Nucleus accumbens (tissue), 56 donors: ENCODE measurements at regions not wholly inside any gene's neighbourhood (a gene's known extent, or its start where the extent isn't known, plus 50 kb on each side); places are given as distances from the start of the nearest gene placed in this dataset.
"Not testable (repeated sequence)": the region's sequence is repeated elsewhere in the genome, so short reads cannot be mapped to it uniquely, and the experiment has no call there.

ENCODE experiments used
- DNase-seq, 56 donors: peaks; one replicate each; lab custom pipeline; 2025; lab: John Stamatoyannopoulos, UW

DNA sequence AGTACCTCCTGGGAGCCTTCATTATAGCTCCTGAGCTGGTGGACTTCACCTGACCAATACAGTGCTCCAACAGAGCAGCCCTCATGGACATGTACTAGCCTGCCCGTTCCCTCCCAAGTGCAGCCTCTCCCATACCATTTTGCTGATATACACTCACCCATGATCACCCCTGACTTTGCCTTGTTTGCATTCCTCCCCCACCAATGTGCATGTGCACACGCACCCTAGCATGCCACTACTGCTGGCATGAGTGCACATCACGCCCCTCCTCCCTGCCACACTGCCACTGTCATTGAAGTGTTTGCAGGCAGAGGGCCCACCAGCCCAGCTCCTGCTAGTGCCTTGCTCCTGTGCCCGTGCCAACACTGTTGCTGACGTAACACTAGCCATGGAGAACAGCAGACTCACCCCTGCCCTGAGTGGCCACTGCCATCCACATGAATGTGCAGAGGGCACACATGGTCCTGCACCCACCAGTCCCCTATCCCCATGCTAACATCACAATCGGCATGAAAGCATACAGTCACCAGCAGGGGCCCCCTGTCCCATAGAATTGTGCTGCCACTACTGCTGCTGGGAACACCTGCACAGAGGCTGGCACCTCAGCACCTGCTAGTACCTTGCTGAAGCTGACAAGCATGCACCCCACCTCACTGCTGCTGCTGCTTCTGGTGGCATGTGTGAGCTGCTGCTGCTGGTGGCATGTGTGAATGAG is 110.3 kb downstream of the SINHCAF start:
- DNase-seq = peak in 1 of 56 donors; percentile 9

DNA sequence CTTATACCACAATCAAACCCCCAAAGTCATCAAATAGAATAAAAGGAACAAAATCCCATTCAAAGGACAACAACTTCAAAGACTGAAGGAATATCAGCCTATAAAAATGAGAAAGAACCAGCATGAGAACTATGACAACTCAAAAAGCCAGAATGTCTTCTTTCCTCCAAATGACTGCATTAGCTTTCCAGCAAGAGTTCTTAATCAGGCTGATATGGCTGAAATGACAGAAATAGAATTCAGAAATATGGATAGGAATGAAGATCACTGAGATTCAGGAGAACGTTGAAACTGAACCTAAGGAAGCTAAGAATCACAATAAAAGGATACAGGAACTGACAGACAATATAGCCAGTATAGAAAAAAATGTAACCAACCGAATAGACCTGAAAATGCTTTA is 109.5 kb downstream of the SINHCAF start:
- DNase-seq = no peak

DNA sequence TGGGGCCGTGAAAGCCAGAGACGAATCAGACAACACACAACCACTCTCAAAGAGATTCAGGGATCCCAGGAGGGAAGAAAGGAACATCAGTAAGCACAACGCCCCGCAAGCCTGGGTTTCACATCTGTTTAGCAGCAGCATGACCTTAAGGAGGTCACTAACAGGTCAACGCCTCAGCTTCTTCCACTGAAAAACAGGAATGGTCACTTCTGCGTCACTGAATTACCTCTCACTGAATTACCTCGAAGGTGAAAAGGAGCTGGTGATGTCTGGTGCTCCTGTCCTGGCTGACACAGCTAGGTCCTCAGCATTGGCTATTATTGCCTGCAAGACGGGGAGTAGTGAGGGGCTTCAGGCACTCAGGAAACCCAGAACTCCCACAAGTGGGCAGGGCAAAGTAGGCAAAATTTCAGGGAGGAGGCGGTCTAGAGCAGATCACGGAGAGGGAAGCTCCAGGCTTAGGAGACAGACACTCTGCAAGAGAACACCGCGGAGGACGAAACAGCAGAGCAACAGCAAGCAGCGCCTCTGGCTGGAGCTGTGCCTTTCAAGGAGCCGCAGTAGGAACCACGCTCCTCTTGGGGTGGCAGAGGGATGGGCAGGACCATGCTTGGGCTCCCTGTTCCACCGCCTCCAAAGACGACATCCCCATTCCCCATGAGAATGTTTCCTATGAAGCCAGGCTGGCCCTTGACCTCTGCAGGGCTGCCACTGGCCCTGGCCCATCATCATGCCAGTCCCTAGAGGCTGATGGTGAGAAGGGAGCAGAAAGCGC is 108.4 kb downstream of the SINHCAF start:
- no peak for DNase-seq

DNA sequence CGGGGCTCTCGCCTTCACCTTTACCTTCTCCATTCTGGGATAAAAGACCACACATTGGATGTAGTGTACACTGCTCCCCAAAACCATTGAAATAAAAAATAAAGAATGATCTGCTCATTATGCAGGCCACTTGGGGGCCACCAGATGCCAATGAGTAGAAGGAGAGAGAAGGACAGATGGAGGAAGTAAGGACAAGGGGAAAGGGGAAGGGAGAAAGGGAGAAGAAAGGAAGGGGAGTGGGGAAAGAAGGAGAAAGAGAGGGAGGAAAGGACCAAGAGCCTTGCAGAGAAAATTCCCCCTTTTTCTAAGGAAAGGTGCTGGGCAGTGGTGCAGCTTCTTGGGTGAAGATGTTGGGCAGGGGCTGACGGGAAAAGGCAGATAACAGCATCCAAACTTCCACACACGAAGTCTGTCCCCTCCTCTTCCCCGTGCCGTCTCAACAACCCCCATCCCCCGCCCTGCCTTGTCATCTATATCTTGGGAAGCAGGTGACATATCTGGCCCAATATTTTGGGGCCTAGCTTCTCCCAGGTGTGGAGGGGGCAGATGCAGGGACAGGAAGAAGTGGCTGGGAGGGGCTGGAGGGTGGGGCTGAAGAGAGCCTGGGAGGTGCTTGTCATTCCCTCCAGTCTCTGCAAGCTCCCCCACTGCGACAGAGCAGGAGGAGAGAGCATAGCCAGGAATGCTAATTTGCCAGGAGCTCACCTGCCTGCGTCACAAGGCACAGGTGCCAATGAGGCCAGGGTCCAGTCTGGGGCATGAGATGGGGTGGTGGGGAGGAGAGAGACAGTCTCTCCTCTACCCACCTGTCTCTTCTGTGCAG is 107.5 kb downstream of the SINHCAF start:
- no peak for DNase-seq

DNA sequence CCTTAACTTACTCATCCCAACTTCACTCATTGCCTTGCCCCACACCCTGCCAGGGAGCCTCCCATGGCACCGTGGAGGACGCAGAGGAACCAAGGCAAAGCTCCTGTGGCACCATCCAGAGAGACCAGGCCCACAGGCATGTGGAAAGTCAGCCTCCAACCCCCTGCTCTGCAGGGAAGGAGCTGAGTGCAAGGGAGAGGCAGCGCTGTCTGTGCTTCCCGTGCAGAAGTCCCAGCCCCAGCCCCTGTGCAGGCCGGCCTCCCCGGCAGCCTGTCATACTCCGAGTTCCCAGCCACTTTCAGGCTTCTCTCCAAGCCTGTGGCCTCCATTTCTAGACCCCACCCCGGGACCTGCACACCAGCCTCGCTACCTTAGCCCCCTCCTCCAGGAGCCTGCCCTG is 106.4 kb downstream of the SINHCAF start:
- no peak for DNase-seq

DNA sequence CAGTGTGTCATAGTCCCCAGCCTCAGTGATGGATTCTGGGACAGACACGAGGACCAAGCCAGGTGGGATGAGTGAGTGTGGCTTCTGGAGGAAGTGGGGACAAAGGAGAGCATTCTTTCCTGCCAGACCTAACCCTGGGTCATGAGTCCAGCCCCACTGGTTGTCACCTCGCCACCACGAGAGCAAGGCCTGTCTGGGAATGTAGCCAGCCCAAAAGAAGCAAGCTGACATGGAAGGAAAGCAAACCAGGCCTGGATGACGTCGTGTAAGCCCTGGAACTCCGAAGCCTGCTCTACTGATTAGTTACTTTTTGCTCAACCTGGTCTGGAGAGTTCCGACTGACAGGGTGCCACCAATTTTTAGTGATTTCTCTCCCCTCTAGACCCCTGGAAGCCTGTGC is 105.9 kb downstream of the SINHCAF start:
- DNase-seq = no peak

DNA sequence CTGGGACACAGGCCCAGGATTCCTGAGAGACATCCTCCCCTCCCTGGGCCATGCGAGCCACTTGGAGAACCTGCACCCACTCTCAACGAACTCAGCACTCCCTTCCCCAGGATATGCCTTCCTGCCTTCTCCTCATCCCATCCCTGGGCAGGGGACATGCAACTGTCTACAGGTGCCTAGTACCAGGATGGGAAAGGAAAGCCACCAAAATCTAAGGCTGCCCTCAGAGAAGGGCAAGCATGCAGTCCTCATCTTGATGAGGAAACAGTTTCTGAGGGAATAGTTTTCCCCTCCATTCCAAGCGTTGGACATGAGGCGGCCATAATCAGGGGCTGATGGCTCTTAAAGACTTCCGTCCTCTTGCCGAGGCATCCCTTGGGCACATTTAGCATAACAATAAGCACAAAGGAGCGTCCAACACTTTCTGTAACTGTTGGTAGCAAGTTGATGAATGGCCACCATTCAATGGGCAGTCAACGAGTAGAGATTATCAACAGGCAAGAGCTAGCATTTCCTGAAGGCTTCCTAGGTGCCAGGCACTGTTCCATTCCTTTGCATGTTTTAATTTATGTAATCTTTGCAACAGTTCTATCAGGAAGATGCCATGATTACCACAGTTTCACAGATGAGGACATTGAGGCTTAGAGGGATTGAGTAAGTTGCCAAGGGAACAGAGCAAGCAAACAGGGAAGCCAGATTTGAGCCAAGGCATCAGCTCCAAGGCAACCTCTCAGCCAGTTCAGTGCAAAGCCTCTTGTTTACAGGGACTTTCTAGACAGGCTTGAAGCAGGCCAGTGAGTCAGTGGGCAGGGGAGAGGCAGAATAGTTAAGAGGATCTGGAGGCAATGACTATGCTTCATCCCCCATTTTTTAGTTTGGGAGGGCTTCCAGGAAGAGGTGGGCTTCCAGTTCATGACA is 105.1 kb downstream of the SINHCAF start:
- DNase-seq = peak in 8 of 56 donors; percentile 19 to 52 (median 23)

DNA sequence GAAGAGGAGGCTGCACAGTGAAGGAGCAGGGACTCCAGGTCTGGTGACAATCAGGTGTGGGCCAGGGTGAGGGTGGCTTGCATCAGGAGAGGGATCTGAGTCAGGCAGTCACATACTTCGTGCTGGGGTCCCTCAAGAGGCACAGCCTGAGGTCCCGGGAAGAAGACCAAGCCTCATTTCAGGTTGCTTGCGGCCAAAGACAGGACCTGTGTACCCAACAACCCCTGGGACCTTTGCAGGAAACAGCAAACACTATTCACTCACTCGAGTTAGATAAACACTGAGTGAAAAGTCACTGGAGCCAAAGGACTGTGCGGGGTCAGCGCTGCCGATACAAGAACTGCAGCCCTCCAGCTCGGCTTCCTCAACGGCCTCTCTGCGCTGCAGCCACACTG is 104.4 kb downstream of the SINHCAF start:
- DNase-seq = no peak

DNA sequence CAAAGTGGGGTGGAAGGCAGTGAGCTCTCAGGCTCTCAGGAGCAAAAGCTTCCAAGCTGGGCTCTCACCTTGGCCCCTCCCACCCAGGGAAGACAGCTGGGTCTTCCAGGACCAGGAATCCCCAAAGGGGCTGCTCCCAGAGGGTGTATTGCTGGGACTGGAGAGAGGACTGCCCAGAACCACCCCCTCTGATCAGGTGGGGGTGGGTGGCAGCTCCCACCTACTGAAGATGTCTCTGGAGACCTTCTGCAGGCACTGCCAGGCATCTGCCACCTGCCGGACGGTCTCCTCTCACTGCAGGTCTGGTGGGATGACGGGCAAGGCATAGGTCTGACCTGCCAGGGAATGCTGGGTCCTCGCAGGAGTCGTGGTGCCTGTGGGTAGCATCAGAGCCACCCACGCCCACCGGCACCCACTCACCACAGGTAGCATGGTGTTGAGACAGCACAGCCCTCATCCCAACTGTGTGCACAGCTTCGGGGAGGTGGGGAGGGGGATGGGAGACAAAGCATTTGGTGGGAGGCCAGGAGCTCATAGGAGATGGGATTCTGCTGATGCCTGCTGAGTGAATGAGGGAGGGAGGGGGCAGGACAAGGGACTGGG is 103.2 kb downstream of the SINHCAF start:
- no peak for DNase-seq

DNA sequence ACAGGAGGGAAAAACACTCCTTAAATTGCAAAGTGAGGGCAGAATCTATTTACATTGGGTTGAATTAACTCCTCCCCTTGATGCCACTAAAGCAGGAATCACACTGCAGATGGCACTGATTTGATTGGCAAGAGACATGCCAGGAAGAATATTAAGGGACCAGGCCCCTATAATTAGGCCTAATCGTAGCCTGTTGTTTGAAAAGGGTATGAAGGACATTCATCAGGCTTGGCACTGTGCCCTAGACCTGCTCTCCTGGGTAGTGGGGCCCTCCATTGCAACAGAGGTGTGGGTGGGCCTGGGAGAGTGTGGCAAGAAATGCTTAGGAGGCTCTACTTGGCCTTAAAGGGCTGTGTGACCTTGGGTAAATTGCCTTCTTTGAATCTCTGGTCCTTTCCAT is 102.3 kb downstream of the SINHCAF start:
- not testable (repeated sequence) for DNase-seq

DNA sequence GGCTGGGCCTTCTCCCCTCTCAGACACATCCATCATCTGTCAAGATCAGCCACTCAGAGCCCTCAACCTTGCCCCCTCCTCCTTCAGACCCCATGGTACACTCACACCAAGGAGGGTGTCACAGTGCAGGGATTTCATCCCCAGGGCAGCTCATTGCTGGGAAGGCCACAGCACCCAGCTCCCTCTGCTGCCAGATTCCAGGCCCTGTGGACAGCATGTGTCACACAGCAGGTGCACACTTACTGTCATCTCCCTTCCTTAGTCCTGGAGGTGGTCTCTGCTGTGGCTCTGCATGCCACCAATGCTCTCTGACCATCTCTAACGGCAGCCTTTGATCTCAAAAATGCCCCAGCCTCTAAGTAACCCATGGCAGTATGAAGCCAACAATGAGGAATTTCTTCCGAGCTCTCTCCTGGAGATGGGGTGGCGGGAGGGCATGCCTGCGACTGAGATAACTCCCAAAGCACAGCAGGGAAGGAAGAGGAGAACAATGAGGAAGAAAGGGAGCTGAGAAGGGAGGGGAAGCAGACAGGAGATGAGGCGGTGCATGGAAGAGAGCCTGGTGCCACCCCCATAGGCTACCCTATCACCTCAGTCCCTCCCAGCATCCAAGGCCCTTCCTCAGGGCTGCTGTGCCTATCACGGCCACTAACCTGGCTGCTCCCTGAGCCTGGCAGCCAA is 101.0 kb downstream of the SINHCAF start:
- DNase-seq = no peak

DNA sequence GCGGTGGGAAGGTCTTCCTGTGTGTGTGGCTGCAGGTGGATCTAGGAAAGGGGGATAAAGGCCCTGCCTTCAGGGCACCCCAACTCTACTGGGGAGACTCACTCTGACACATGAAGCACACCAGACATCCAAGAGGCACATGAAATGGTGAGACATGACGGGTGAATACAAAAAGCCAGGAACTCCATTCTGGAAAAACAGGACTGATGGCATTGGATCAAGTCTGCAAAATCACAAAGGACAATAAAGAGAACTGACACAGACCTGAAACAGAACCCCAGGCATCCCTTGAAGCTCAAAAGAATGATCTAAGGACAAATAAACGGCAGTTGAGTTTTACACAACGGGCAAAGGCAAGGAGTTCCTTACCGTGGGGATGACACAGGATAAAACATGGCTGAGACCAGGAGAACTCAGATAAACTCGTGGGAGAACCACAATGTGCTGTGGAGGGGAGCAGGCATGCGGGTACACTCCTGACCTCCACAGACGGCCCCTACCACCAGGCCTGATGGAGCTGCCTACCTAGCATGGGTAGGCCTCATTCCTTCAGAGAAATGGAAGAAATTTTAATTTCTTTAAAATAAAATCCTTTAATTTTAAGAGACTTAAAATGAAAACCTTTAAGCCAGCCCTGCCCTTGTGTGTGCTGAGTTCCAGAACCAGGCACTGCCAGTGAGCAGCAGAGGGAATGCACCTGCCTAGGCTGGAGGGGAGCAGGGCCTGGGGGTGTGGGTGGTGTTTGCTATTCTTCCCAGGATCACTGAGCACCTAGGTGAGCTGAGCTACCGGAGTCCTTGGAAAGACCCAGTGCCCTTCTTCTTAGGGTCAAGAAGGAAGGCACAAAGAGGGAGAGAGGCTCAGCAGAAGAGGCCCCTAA is 100.1 kb downstream of the SINHCAF start:
- no peak for DNase-seq

DNA sequence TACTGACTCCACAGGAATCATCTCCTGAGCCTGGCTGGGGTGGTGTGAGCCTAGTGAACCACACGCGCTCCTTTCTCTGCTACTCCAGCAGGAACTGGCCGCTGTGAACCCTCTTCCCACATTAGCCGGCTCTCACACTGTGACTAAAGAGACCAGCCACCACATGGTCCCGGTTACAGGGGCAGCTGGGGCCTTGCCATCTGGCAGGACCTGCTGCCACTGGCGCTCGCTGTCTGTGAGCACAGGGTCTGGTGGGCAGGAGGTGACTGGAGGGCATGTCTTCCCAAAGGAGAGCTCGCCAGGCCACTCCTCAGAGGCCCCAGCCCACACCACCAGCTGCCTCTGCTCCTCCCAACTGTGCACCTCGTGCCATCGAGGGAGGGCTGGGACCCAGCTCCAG is 99.3 kb downstream of the SINHCAF start:
- peak in 17 of 56 donors; percentile 17 to 67 (median 38) for DNase-seq

DNA sequence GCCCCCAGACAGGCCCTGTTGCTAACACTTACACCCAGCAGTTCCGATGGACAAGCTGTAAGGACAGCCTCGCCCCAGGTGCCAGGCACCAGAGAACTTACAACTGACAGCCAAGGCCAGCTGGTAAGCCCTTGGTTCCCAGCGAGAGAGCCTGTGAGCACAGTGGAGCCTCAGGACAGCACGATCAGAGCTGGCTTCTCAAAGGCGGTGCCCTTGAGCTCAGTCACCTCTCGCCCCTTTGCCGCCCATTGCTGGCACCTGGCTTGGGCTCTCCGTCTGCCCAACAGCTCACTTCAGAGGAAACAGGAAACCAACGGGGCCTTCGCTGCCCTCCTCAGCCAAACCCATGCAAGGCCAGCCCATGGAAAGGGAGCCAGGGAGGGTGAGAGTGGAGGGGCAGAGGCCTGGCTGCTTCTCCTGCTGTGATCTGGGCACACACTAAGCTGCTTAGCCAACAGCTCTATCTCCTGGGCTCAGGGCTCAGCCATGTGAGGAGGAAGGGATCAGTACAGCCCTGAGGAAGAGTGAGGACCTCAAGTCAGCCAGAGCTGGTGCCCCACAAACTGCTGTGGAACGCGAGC is 98.5 kb downstream of the SINHCAF start:
- DNase-seq = peak in 1 of 56 donors; percentile 14

DNA sequence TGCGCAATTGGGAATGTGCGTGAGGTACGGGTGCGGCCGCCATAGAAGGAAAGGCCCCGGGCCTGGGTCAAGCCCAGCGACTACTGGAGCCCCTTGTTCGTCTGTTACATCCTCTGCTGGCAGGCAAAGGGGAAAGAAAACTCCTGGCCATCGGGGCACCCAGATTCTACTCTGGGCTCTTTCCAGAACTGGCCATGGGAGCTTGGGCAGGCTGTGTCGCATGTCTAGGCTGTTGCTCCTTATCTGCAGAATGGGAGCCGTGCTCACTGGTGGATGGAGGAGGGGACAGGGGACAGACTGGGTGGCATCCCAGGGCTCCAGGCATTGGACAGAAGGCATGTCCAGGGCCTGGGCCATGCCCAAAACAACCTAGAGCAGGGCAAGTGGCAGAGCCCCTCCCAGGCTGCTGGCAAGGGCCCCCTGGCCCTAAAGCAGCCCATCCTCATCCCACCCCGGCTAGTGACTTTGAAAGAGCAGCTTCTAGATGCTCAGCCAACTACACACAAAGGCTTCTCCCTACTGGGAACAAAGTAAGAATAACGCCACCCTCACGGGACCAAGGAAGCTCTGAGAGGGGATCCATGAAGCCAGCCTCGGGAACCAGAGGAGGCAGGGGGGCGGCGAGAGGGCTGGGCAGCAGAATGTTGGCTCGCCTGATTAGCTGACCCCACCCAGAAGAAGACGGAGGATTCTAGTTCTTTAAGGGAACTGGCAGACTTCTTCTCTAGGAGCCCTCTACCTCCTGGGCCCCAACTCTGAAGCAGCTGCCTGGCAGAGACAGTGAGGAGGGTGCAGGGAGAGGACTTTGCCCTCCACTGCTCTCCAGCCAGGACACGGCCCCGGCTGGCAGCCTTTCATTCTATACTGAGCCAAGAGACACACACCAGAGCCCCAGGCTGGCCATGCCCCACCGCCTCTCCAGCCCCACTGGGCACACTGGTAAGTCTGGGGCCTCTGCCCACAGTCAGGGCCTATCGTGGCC is 96.8 kb downstream of the SINHCAF start:
- DNase-seq = peak in 24 of 56 donors; percentile 11 to 72 (median 40)

DNA sequence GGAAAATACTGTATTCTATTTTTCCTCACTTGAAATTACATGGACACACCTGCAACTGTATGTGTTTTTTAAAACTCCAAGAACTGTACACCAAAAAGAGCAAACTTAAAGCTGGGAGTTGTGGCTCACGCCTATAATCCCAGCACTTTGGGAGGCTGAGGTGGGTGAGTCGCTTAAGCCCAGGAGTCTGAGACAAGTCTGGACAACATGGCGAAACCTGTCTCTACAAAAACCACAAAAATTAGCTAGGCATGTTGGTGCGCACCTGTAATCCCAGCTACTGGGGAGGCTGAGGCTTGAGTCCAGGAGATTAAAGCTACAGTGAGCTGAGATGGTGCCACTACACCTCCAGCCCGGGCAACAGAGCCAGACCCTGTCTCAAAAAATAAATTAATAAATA is 95.9 kb downstream of the SINHCAF start:
- DNase-seq = no peak
